HepG2 (cell line): ENCODE measurements at regions not wholly inside any gene's neighbourhood (a gene's known extent, or its start where the extent isn't known, plus 50 kb on each side); places are given as distances from the start of the nearest gene placed in this dataset.

ENCODE experiments used
- ATAC-seq: fragments of 200-7000 bp; cut with Tn5 transposase; 3 replicates; pipeline ENCODE4 v1.9.1; 2020; ENCODE audit warnings: mild to moderate bottlenecking, moderate library complexity
- BruUV-seq: library from RNA; stranded (reverse); fragments of 400-500 nt; replicated peaks from 2 replicates; lab custom pipeline; 2021; lab: Mats Ljungman, UMichigan
- CTCF ChIA-PET: fragments of 300-600 bp; formaldehyde crosslinking; extraction: SDS; loops from one replicate; lab custom pipeline; 2021; ENCODE audit warnings: low total read pairs, inconsistent platforms, low intra/inter-chr PET ratio; lab: Yijun Ruan, JAX
- POLR2A ChIA-PET: fragments of 350-600 bp; sonication (Branson Sonifier 250); formaldehyde crosslinking; loops from one replicate; lab custom pipeline; 2020; ENCODE audit warnings: antibody characterized with exemption, inconsistent platforms; lab: Yijun Ruan, JAX
- DNase-seq: peaks from one replicate; pipeline ENCODE4 v3.0.0-alpha.2; 2015; ENCODE audit warnings: low spot score
- FAIRE-seq: peaks from 3 replicates; lab custom pipeline; 2011; peaks lifted over from hg19 to GRCh38; lab: Jason Lieb, UNC
- H2AFZ ChIP-seq: one replicate; pipeline ENCODE4 v1.6.1; 2011; ENCODE audit warnings: low read length, inconsistent platforms
- H3K27ac ChIP-seq: fragments of 300-600 bp; 3 replicates; pipeline ENCODE4 v1.8.0; 2011; ENCODE audit warnings: mixed run types, mild to moderate bottlenecking, mixed read lengths, low read length, inconsistent platforms; ENCODE audit not compliant: insufficient read depth; ENCODE audit errors: extremely low read length
- H3K27me3 ChIP-seq, 2 experiments: fragments of 200-600 bp in 1 of 2; 2 replicates in 1 of 2; 3 replicates in 1 of 2; pipeline versions ENCODE4 v1.6.0 to v1.8.0; 2011; ENCODE audit warnings: low read length in 2 of 2, mild to moderate bottlenecking in 2 of 2, moderate library complexity in 2 of 2, inconsistent platforms in 1 of 2; ENCODE audit not compliant: insufficient read depth in 2 of 2, control insufficient read depth in 1 of 2
- H3K36me3 ChIP-seq, 2 experiments: fragments of 200-600 bp in 1 of 2; replicated peaks in 1 of 2; 2 replicates in 1 of 2; 3 replicates in 1 of 2; pipeline versions ENCODE4 v1.5.1 to v1.8.0; 2011; ENCODE audit warnings: low read length in 2 of 2, inconsistent platforms in 1 of 2; ENCODE audit not compliant: insufficient read depth in 2 of 2, control insufficient read depth in 1 of 2
- H3K4me1 ChIP-seq: 2 replicates; pipeline ENCODE4 v1.5.1; 2012; ENCODE audit warnings: low read length, inconsistent platforms; ENCODE audit not compliant: insufficient read depth
- H3K4me2 ChIP-seq: 2 replicates; pipeline ENCODE4 v1.6.0; 2011; ENCODE audit warnings: low read depth, low read length, inconsistent platforms
- H3K4me3 ChIP-seq, 3 experiments: fragments of 200-600 bp in 1 of 3; sonication (generic), shearing (Covaris generic) in 1 of 3; replicated peaks in 1 of 3; 2 replicates each; pipeline ENCODE4 v1.5.1; 2011 to 2016; ENCODE audit warnings: low read length in 3 of 3, inconsistent platforms in 2 of 3, low read depth in 2 of 3, mild to moderate bottlenecking in 2 of 3, control low read depth in 1 of 3, mixed read lengths in 1 of 3; ENCODE audit not compliant: insufficient read depth in 1 of 3
- H3K79me2 ChIP-seq: one replicate; pipeline ENCODE4 v1.6.1; 2011; ENCODE audit warnings: low read length, inconsistent platforms; ENCODE audit not compliant: insufficient read depth
- H3K9ac ChIP-seq: 2 replicates; pipeline ENCODE4 v1.6.0; 2011; ENCODE audit warnings: mild to moderate bottlenecking, low read depth, low read length, inconsistent platforms; ENCODE audit not compliant: insufficient read depth
- H3K9me3 ChIP-seq: 2 replicates; pipeline ENCODE4 v1.5.1; 2012; ENCODE audit warnings: mild to moderate bottlenecking, low read length
- H4K20me1 ChIP-seq: 2 replicates; pipeline ENCODE4 v1.6.0; 2011; ENCODE audit warnings: inconsistent platforms, mild to moderate bottlenecking, low read length, moderate library complexity; ENCODE audit not compliant: insufficient read depth
- CC2D1A ChIP-seq: sonication (generic); formaldehyde crosslinking; IDR thresholded peaks from 2 replicates; pipeline ENCODE4 v1.8.1; 2023; ENCODE audit warnings: mild to moderate bottlenecking, missing genetic modification reagents
- FOXK1 ChIP-seq: sonication (generic); formaldehyde crosslinking; IDR thresholded peaks from 2 replicates; pipeline ENCODE4 v1.4.0; 2020; ENCODE audit warnings: low read depth, missing genetic modification reagents, borderline replicate concordance
- JUNB ChIP-seq: sonication (generic); formaldehyde crosslinking; IDR thresholded peaks from 2 replicates; pipeline ENCODE4 v1.8.0; 2022; ENCODE audit warnings: missing genetic modification reagents, mild to moderate bottlenecking, borderline replicate concordance
- KDM5B ChIP-seq: sonication (generic); formaldehyde crosslinking; IDR thresholded peaks from 2 replicates; pipeline ENCODE4 v1.4.0; 2020; ENCODE audit warnings: missing genetic modification reagents, mild to moderate bottlenecking, borderline replicate concordance
- MTF2 ChIP-seq: sonication (generic); formaldehyde crosslinking; IDR thresholded peaks from 2 replicates; pipeline ENCODE4 v1.5.0; 2020; ENCODE audit warnings: missing genetic modification reagents, borderline replicate concordance
- SNAPC4 ChIP-seq: sonication (generic); formaldehyde crosslinking; IDR thresholded peaks from 2 replicates; pipeline ENCODE4 v1.4.0; 2020; ENCODE audit warnings: mild to moderate bottlenecking, missing genetic modification reagents
- SNRNP70 ChIP-seq: fragments of 200-400 bp; formaldehyde crosslinking; IDR thresholded peaks from 2 replicates; pipeline ENCODE4 v1.6.1; 2017; ENCODE audit warnings: mild to moderate bottlenecking, low read depth, low read length, moderate library complexity
- SOX6 ChIP-seq, 2 experiments: fragments of 450-650 bp in 1 of 2; sonication (generic) in 1 of 2; formaldehyde crosslinking in 1 of 2; IDR thresholded peaks; 2 replicates each; pipeline versions ENCODE4 v1.4.0 to v1.6.1; 2017 to 2020; ENCODE audit warnings: antibody characterized with exemption in 1 of 2, mild to moderate bottlenecking in 1 of 2, missing genetic modification reagents in 1 of 2
- YEATS4 ChIP-seq: sonication (generic); formaldehyde crosslinking; IDR thresholded peaks from 2 replicates; pipeline ENCODE4 v1.4.0; 2020; ENCODE audit warnings: missing genetic modification reagents, borderline replicate concordance
- ZBTB49 ChIP-seq: sonication (generic); formaldehyde crosslinking; IDR thresholded peaks from 2 replicates; pipeline ENCODE4 v1.4.0; 2020; ENCODE audit warnings: missing genetic modification reagents, borderline replicate concordance
- ZNF20 ChIP-seq: sonication (generic); formaldehyde crosslinking; IDR thresholded peaks from 2 replicates; pipeline ENCODE4 v1.4.0; 2020; ENCODE audit warnings: mild to moderate bottlenecking, moderate library complexity, missing genetic modification reagents
- ZNF264 ChIP-seq: sonication (generic); formaldehyde crosslinking; IDR thresholded peaks from 2 replicates; pipeline ENCODE4 v1.4.0; 2020; ENCODE audit warnings: missing genetic modification reagents
- ZNF367 ChIP-seq: sonication (generic); formaldehyde crosslinking; IDR thresholded peaks from 2 replicates; pipeline ENCODE4 v1.4.0; 2020; ENCODE audit warnings: missing genetic modification reagents, borderline replicate concordance
- ZNF607 ChIP-seq: sonication (generic); formaldehyde crosslinking; IDR thresholded peaks from 2 replicates; pipeline ENCODE4 v1.5.1; 2020; ENCODE audit warnings: missing genetic modification reagents, mild to moderate bottlenecking, borderline replicate concordance
- ZNF784 ChIP-seq: sonication (generic); formaldehyde crosslinking; IDR thresholded peaks from 2 replicates; pipeline ENCODE4 v1.5.1; 2020; ENCODE audit warnings: missing genetic modification reagents, mild to moderate bottlenecking, borderline replicate concordance
- ZNF788 ChIP-seq: sonication (generic); formaldehyde crosslinking; IDR thresholded peaks from 2 replicates; pipeline ENCODE4 v1.5.0; 2020; ENCODE audit warnings: mild to moderate bottlenecking, missing genetic modification reagents, borderline replicate concordance
- ZNF878 ChIP-seq: sonication (generic); formaldehyde crosslinking; IDR thresholded peaks from 2 replicates; pipeline ENCODE4 v1.8.1; 2023; ENCODE audit warnings: mild to moderate bottlenecking, missing genetic modification reagents, moderate library complexity
- WGBS: methylation state at CpG from one replicate; pipeline ENCODE4 v1.1.6; 2017; ENCODE audit warnings: low lambda C conversion rate; 5-methylcytosine and 5-hydroxymethylcytosine counted together
- in situ Hi-C: cut with HindIII; loops from 2 replicates; pipeline ENCODE4 v1.10.0; 2017; ENCODE audit warnings: low pct_unique_long_range_greater_than_20kb; ENCODE audit not compliant: extremely low pct_ligation_motif_present
- intact Hi-C: fragments of 100-400 bp; cut with micrococcal nuclease; formaldehyde crosslinking; loops from one replicate; pipeline ENCODE4 v1.10.0; 2022; ENCODE audit not compliant: unreplicated experiment

- ATAC-seq = no peak
- Histone ChIP-seq H3K27me3 (no peaks in the 10 kb centered on the region), H3K4me2 (no peak overlapping the region), H3K9ac (no peak overlapping the region), H3K36me3 (no peaks in the 10 kb centered on the region), H4K20me1 (no peaks in the 10 kb centered on the region), H3K4me1 (no peaks in the 10 kb centered on the region), H3K79me2 (no peaks in the 10 kb centered on the region), H3K9me3 (peaks cover 36% of the 10 kb centered on the region)
- CTCF ChIA-PET = no interaction called here
- BruUV-seq = no TSS peak
- intact Hi-C loops = no loop called here
- TF ChIP-seq KDM5B = no peak
- no peak for TF ChIP-seq MTF2 (CRISPR knock-in tag)
- TF ChIP-seq ZNF878 = no peak
- no peak for TF ChIP-seq SNRNP70
- TF ChIP-seq ZBTB49 (CRISPR knock-in tag) = no peak
- no peak for TF ChIP-seq ZNF264
- no peak for TF ChIP-seq ZNF367 (CRISPR knock-in tag)
- TF ChIP-seq ZNF607 (CRISPR knock-in tag) = no peak
- no peak for TF ChIP-seq CC2D1A (CRISPR knock-in tag)
- no peak for TF ChIP-seq ZNF784 (CRISPR knock-in tag)
- no peak for TF ChIP-seq YEATS4 (CRISPR knock-in tag)
- no peak for TF ChIP-seq SNAPC4 (CRISPR knock-in tag)
- no peak for TF ChIP-seq JUNB
- no peak for TF ChIP-seq ZNF20 (CRISPR knock-in tag)
- no peak for TF ChIP-seq SOX6 (IDR thresholded peaks at IDR 0.05)
- no peak for TF ChIP-seq SOX6 (CRISPR knock-in tag; IDR thresholded peaks at IDR 0.05)
- TF ChIP-seq FOXK1 (CRISPR knock-in tag) = no peak
- TF ChIP-seq ZNF788 (CRISPR knock-in tag) = no peak
- TF ChIP-seq, all 625 proteins: peak for 0
- POLR2A ChIA-PET = no interaction called here
- FAIRE-seq (no peak), DNase-seq (no peak)
- in situ Hi-C loops = no loop called here
- Histone ChIP-seq H3K27ac (no peak overlapping the region), H2AFZ (no peak overlapping the region), H3K4me3 (no peak overlapping the region)
- WGBS = 2% methylated on average over 5 of the region's 5 CpGs
Measured at GRCh38 chr15:47944637-47945288, 176.0 kb upstream of the SLC24A5 start.
